DOHH2 (cell line): ENCODE measurements at regions not wholly inside any gene's neighbourhood (a gene's known extent, or its start where the extent isn't known, plus 50 kb on each side); places are given as distances from the start of the nearest gene placed in this dataset.

Experiments
- H3F3A ChIP-seq: fragments of 200-600 bp; sonication (generic), shearing (Covaris generic); 2 replicates; pipeline ENCODE4 v1.6.0; 2016; ENCODE audit warnings: antibody characterized with exemption, mild to moderate bottlenecking; ENCODE audit not compliant: control insufficient read depth, insufficient read depth
- H3K27ac ChIP-seq: fragments of 200-600 bp; sonication (generic); 2 replicates; pipeline ENCODE4 v1.5.1; 2014; ENCODE audit warnings: low read depth, mild to moderate bottlenecking, low read length, moderate library complexity
- H3K27me3 ChIP-seq: fragments of 200-600 bp; sonication (generic); 2 replicates; pipeline ENCODE4 v1.6.1; 2014; ENCODE audit warnings: mild to moderate bottlenecking, low read length, mixed read lengths; ENCODE audit not compliant: control insufficient read depth
- H3K36me3 ChIP-seq: fragments of 200-600 bp; sonication (generic); 2 replicates; pipeline ENCODE4 v1.6.1; 2014; ENCODE audit warnings: mild to moderate bottlenecking, low read length, moderate library complexity, mixed read lengths; ENCODE audit not compliant: control insufficient read depth
- H3K4me1 ChIP-seq: fragments of 200-600 bp; sonication (generic); 2 replicates; pipeline ENCODE4 v1.6.1; 2014; ENCODE audit warnings: mild to moderate bottlenecking, low read length, mixed read lengths; ENCODE audit not compliant: control insufficient read depth
- H3K4me2 ChIP-seq: fragments of 200-600 bp; sonication (generic); 2 replicates; pipeline ENCODE4 v1.6.0; 2014; ENCODE audit warnings: mild to moderate bottlenecking, low read length, moderate library complexity
- H3K4me3 ChIP-seq: fragments of 200-600 bp; sonication (generic); 2 replicates; pipeline ENCODE4 v1.5.1; 2014; ENCODE audit warnings: mild to moderate bottlenecking, low read length, mixed read lengths
- H3K79me2 ChIP-seq: fragments of 200-600 bp; sonication (generic); 2 replicates; pipeline ENCODE4 v1.6.1; 2014; ENCODE audit warnings: mild to moderate bottlenecking, low read length, mixed read lengths; ENCODE audit not compliant: control insufficient read depth
- H3K9me2 ChIP-seq: fragments of 200-600 bp; sonication (generic); replicated peaks from 2 replicates; pipeline ENCODE4 v1.6.1; 2014; ENCODE audit warnings: mild to moderate bottlenecking, low read length, mixed read lengths; ENCODE audit not compliant: control insufficient read depth
- H3K9me3 ChIP-seq: fragments of 200-600 bp; sonication (generic); 2 replicates; pipeline ENCODE4 v1.6.1; 2014; ENCODE audit warnings: antibody characterized with exemption, low read length, mixed read lengths; ENCODE audit not compliant: control insufficient read depth, insufficient read depth
- H4K20me1 ChIP-seq: fragments of 200-600 bp; sonication (generic); 2 replicates; pipeline ENCODE4 v1.6.0; 2014; ENCODE audit warnings: low read depth, mild to moderate bottlenecking, antibody characterized with exemption, low read length, moderate library complexity; ENCODE audit not compliant: control insufficient read depth, insufficient read depth
- EZH2phosphoT487 ChIP-seq: fragments of 200-600 bp; sonication (generic); IDR thresholded peaks from 2 replicates; pipeline ENCODE4 v1.6.1; 2017; ENCODE audit warnings: borderline replicate concordance, mild to moderate bottlenecking, antibody characterized with exemption, low read length, moderate library complexity, mixed read lengths
- TF ChIP-seq, protein P1 (sequence below): fragments of 200-600 bp; sonication (generic); IDR thresholded peaks from one replicate; pipeline ENCODE4 v1.5.1; 2014; ENCODE audit warnings: antibody characterized with exemption, mild to moderate bottlenecking, low read depth, low read length; ENCODE audit not compliant: poor library complexity, severe bottlenecking

DNA sequence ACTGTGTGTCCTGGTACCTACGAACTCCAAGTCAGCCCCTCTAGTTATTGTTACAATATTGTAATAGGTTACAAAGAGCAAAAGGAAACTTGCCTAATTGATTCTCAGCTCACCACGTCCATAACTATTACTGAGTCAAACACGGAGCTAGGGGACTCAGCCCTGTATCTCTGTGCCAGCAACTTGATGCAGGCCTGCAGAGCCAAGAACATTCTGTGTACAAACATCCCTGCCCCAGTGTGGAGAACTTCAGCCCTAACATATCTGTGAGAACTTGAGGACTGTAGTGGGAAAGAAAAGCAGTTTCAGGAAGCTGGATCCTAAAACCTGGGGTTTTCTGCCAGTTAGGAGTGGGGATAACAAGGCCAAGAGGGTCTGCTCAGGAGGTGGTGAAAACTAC is 114.9 kb upstream of the PRSS58 start:
- H3K9me2 ChIP-seq, result no peaks in the 10 kb centered on the region
- no peaks in the 10 kb centered on the region for H3K4me1 ChIP-seq
- H3K27me3 ChIP-seq, result peaks cover 13% of the 10 kb centered on the region; the same call in 1 of the 2 replicates
- no peak overlapping the region for H3K4me3 ChIP-seq
- no peaks in the 10 kb centered on the region for H4K20me1 ChIP-seq
- no peak overlapping the region for H3K27ac ChIP-seq
- no peak overlapping the region for H3K4me2 ChIP-seq
- no peaks in the 10 kb centered on the region; the same call in none of the 2 replicates for H3K9me3 ChIP-seq
- no peaks in the 10 kb centered on the region for H3K79me2 ChIP-seq
- H3K36me3 ChIP-seq, result no peaks in the 10 kb centered on the region
- TF ChIP-seq, protein P1, sequence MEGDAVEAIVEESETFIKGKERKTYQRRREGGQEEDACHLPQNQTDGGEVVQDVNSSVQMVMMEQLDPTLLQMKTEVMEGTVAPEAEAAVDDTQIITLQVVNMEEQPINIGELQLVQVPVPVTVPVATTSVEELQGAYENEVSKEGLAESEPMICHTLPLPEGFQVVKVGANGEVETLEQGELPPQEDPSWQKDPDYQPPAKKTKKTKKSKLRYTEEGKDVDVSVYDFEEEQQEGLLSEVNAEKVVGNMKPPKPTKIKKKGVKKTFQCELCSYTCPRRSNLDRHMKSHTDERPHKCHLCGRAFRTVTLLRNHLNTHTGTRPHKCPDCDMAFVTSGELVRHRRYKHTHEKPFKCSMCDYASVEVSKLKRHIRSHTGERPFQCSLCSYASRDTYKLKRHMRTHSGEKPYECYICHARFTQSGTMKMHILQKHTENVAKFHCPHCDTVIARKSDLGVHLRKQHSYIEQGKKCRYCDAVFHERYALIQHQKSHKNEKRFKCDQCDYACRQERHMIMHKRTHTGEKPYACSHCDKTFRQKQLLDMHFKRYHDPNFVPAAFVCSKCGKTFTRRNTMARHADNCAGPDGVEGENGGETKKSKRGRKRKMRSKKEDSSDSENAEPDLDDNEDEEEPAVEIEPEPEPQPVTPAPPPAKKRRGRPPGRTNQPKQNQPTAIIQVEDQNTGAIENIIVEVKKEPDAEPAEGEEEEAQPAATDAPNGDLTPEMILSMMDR, result no peak
- TF ChIP-seq EZH2phosphoT487, result no peak
- H3F3A ChIP-seq, result no peaks in the 10 kb centered on the region

- no peaks in the 10 kb centered on the region for H3K36me3 ChIP-seq
- H3K9me2 ChIP-seq, result no peaks in the 10 kb centered on the region
- no peak overlapping the region for H3K4me2 ChIP-seq
- no peak for TF ChIP-seq EZH2phosphoT487
- TF ChIP-seq, protein P1, result no peak
- H3K27ac ChIP-seq, result no peak overlapping the region
- H3F3A ChIP-seq, result no peaks in the 10 kb centered on the region
- no peaks in the 10 kb centered on the region for H3K79me2 ChIP-seq
- no peak overlapping the region for H3K4me3 ChIP-seq
- peaks cover 10% of the 10 kb centered on the region; the same call in 1 of the 2 replicates for H3K27me3 ChIP-seq
- H3K4me1 ChIP-seq, result no peaks in the 10 kb centered on the region
- H3K9me3 ChIP-seq, result no peaks in the 10 kb centered on the region; the same call in none of the 2 replicates
- no peaks in the 10 kb centered on the region for H4K20me1 ChIP-seq
These were observed 113.9 kb upstream of the PRSS58 start for GRCh38 chr7:142371586-142372377.

- no peak overlapping the region for H3K27ac ChIP-seq
- no peaks in the 10 kb centered on the region for H3K79me2 ChIP-seq
- H4K20me1 ChIP-seq, result no peaks in the 10 kb centered on the region
- H3K4me2 ChIP-seq, result no peak overlapping the region
- H3K27me3 ChIP-seq, result peaks cover 4% of the 10 kb centered on the region; the same call in 1 of the 2 replicates
- no peaks in the 10 kb centered on the region for H3K4me1 ChIP-seq
- H3K9me3 ChIP-seq, result no peaks in the 10 kb centered on the region; the same call in none of the 2 replicates
- H3K4me3 ChIP-seq, result no peak overlapping the region
- H3K9me2 ChIP-seq, result no peaks in the 10 kb centered on the region
- TF ChIP-seq EZH2phosphoT487, result no peak
- TF ChIP-seq, protein P1, result no peak
- H3K36me3 ChIP-seq, result no peaks in the 10 kb centered on the region
- no peaks in the 10 kb centered on the region for H3F3A ChIP-seq
These were observed 107.6 kb upstream of the PRSS58 start for GRCh38 chr7:142365410-142365842.
